ENCODE measurements at regions not wholly inside any gene's neighbourhood (a gene's known extent, or its start where the extent isn't known, plus 50 kb on each side); places are given as distances from the start of the nearest gene placed in this dataset.

DNA sequence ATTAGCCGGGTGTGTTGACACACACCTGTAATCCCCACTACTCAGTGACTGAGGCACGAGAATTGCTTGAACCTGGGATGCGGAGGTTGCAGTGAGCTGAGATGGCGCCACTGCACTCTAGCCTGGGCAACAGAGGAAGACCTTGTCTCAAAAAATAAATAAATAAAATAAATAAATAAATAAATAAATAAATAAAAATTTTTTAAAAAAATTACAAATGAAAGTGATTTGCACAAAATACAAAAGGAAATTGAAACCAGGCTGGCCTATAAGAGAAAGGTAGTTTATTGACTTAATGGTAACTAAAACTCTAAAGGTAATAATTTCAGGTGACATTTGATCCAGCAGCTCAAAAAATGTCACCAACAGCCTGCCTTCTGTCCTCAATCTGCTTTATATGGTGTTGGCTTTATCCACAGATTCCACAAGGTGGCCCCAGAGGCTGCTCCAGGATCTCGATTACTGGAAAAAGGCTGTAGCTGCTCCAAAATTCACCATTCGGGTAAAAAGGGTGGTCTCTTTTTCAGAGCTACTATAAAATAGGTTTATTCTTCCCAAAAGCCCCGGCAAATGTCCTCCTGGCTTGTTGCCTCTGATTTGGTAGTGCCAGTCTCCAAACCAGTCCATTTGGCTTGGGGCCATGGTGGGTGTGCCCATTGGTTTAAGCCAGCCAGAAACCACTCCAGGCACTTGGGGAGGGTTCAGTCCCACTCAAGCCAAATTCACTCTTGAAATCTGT, 61.4 kb upstream of the TRIM2 start:
- peaks cover 3% of the 10 kb centered on the region; the same call in 1 of the 2 replicates for H3K4me1 ChIP-seq (ENCODE audit: insufficient read depth, low read length)
- no peak overlapping the region for H2BK120ac ChIP-seq (ENCODE audit: low read depth, low read length, poor library complexity, severe bottlenecking)
- no peak overlapping the region for H3K4me3 Mint-ChIP-seq
- H3K9me3 ChIP-seq (ENCODE audit: control insufficient read depth, low read depth, low read length): no peaks in the 10 kb centered on the region
- H2AFZ ChIP-seq (ENCODE audit: low read length): no peak overlapping the region
- no peak overlapping the region for H3K56ac ChIP-seq (ENCODE audit: insufficient read length, low read depth, low read length)
- no peak overlapping the region for H3K4me2 ChIP-seq (ENCODE audit: insufficient read depth, insufficient read length, low read length)
- no peak overlapping the region for H4K8ac ChIP-seq (replicated peaks; ENCODE audit: insufficient read length, low read depth, low read length)
- no peaks in the 10 kb centered on the region for H3K9me3 Mint-ChIP-seq
- H3K79me2 ChIP-seq (ENCODE audit: insufficient read depth, low read length): no peaks in the 10 kb centered on the region
- no peak overlapping the region for H3K9ac ChIP-seq (ENCODE audit: extremely low read depth, insufficient read length, low read length)
- no peak overlapping the region for H3K27ac Mint-ChIP-seq
- no peaks in the 10 kb centered on the region for H3K36me3 Mint-ChIP-seq (ENCODE audit: insufficient read depth in 1 of 3, low read depth in 3 of 3)
- H3K4me1 Mint-ChIP-seq: peaks cover 26 to 27% of the 10 kb centered on the region in 2 experiments
- no peak overlapping the region for H3K23ac ChIP-seq (ENCODE audit: insufficient read length, low read depth, low read length)
- DNase-seq: peak; percentile 72
- no peaks in the 10 kb centered on the region for H3K79me1 ChIP-seq (ENCODE audit: insufficient read depth, low read depth, low read length, poor library complexity, severe bottlenecking)
- H3K27ac ChIP-seq (ENCODE audit: insufficient read length, low read depth, low read length): no peak overlapping the region
- TF ChIP-seq, protein P1, sequence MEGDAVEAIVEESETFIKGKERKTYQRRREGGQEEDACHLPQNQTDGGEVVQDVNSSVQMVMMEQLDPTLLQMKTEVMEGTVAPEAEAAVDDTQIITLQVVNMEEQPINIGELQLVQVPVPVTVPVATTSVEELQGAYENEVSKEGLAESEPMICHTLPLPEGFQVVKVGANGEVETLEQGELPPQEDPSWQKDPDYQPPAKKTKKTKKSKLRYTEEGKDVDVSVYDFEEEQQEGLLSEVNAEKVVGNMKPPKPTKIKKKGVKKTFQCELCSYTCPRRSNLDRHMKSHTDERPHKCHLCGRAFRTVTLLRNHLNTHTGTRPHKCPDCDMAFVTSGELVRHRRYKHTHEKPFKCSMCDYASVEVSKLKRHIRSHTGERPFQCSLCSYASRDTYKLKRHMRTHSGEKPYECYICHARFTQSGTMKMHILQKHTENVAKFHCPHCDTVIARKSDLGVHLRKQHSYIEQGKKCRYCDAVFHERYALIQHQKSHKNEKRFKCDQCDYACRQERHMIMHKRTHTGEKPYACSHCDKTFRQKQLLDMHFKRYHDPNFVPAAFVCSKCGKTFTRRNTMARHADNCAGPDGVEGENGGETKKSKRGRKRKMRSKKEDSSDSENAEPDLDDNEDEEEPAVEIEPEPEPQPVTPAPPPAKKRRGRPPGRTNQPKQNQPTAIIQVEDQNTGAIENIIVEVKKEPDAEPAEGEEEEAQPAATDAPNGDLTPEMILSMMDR (conservative IDR thresholded peaks at IDR 0.05): peak; percentile 91
- no peaks in the 10 kb centered on the region for H4K20me1 ChIP-seq (ENCODE audit: control insufficient read depth, insufficient read depth, insufficient read length)
- no peak overlapping the region for H2BK20ac ChIP-seq (ENCODE audit: low read depth, low read length, poor library complexity, severe bottlenecking)
- no peak overlapping the region for H2BK12ac ChIP-seq (ENCODE audit: insufficient read length, low read depth, low read length)
- H3T11ph ChIP-seq (ENCODE audit: low read length): no peak overlapping the region
- no peak overlapping the region for H2AK5ac ChIP-seq (ENCODE audit: insufficient read length, low read length)
- WGBS (ENCODE audit: extremely low coverage, insufficient read length, low lambda C conversion rate): no CpG with 5 or more reads among the region's 7 CpGs
- H4K91ac ChIP-seq (ENCODE audit: insufficient read length, low read depth, low read length): no peak overlapping the region
- no peak overlapping the region for H4K5ac ChIP-seq (ENCODE audit: insufficient read length, low read depth, low read length)
- H3K27me3 ChIP-seq (ENCODE audit: insufficient read depth, low read length): no peaks in the 10 kb centered on the region
- no peaks in the 10 kb centered on the region for H3K27me3 Mint-ChIP-seq (ENCODE audit: low read depth)
- H3K14ac ChIP-seq (ENCODE audit: insufficient read depth, low read length): no peak overlapping the region
- H2BK5ac ChIP-seq (ENCODE audit: insufficient read length, low read length): no peak overlapping the region
- H3K4ac ChIP-seq (ENCODE audit: low read depth, low read length): no peak overlapping the region
- no peak overlapping the region for H3K18ac ChIP-seq (ENCODE audit: insufficient read length, low read depth, low read length)
- no peak overlapping the region for H2BK15ac ChIP-seq (ENCODE audit: low read depth, low read length)
- no peaks in the 10 kb centered on the region for H3K23me2 ChIP-seq (ENCODE audit: insufficient read length, low read depth, low read length, poor library complexity, severe bottlenecking)

Data from H9 (cell line).